Kidney (tissue), 13 donors: ENCODE measurements at regions not wholly inside any gene's neighbourhood (a gene's known extent, or its start where the extent isn't known, plus 50 kb on each side); places are given as distances from the start of the nearest gene placed in this dataset.

Source experiments
- DNase-seq, 5 donors: peaks; one replicate each; pipeline ENCODE4 v3.0.0-alpha.2; 2013 to 2020
- FAIRE-seq: peaks from 2 replicates; lab custom pipeline; 2012; peaks lifted over from hg19 to GRCh38; lab: Jason Lieb, UNC
- H3K27ac ChIP-seq, 2 donors: one replicate each; pipeline ENCODE4 v1.7.0; 2013; ENCODE audit warnings: low read depth in 2 of 2, low read length in 2 of 2, inconsistent platforms in 1 of 2
- H3K27me3 ChIP-seq: one replicate; pipeline ENCODE4 v1.7.1; 2013; ENCODE audit warnings: low read length, inconsistent platforms; ENCODE audit not compliant: control insufficient read depth, insufficient read depth
- H3K36me3 ChIP-seq, 3 donors: one replicate each; pipeline versions ENCODE4 v1.7.0 to v1.7.1; 2013; ENCODE audit warnings: low read length in 3 of 3, control low read depth in 1 of 3, inconsistent platforms in 1 of 3; ENCODE audit not compliant: insufficient read depth in 3 of 3, control insufficient read depth in 2 of 3
- H3K4me1 ChIP-seq, 3 donors: one replicate each; pipeline versions ENCODE4 v1.7.0 to v1.7.1; 2013; ENCODE audit warnings: low read length in 3 of 3, inconsistent platforms in 1 of 3, low read depth in 1 of 3; ENCODE audit not compliant: control insufficient read depth in 2 of 3, insufficient read depth in 2 of 3
- H3K4me3 ChIP-seq, 3 donors: one replicate each; pipeline versions ENCODE4 v1.7.0 to v1.8.1; 2013; ENCODE audit warnings: low read length in 3 of 3, control low read depth in 1 of 3, inconsistent platforms in 1 of 3
- H3K9ac ChIP-seq, 3 donors: one replicate each; pipeline versions ENCODE4 v1.7.0 to v1.7.1; 2013; ENCODE audit warnings: low read length in 3 of 3, control low read depth in 1 of 3, inconsistent platforms in 1 of 3
- H3K9me3 ChIP-seq, 3 donors: one replicate each; pipeline versions ENCODE4 v1.7.0 to v1.7.1; 2013; ENCODE audit warnings: low read length in 3 of 3, control low read depth in 1 of 3, inconsistent platforms in 1 of 3; ENCODE audit not compliant: control insufficient read depth in 2 of 3, insufficient read depth in 1 of 3
- CTCF ChIP-seq: IDR thresholded peaks from 3 replicates; pipeline ENCODE4 v1.5.1; 2012; ENCODE audit warnings: mild to moderate bottlenecking, moderate library complexity, borderline replicate concordance; ENCODE audit not compliant: insufficient read depth; ENCODE audit errors: extremely low read depth
- intact Hi-C: fragments of 100-400 bp; cut with DNase I; formaldehyde crosslinking; loops from one replicate; pipeline ENCODE4 v1.11.1; 2022
- donor health status: control.
- donor health status: control.
- donor health status: control.
- donor health status: control.
- donor health status: control.
- donor health status: DM: yes; HTN: yes; CAD: no.
- donor health status: Normal renal cell carcinoma (clear cell type).

DNA sequence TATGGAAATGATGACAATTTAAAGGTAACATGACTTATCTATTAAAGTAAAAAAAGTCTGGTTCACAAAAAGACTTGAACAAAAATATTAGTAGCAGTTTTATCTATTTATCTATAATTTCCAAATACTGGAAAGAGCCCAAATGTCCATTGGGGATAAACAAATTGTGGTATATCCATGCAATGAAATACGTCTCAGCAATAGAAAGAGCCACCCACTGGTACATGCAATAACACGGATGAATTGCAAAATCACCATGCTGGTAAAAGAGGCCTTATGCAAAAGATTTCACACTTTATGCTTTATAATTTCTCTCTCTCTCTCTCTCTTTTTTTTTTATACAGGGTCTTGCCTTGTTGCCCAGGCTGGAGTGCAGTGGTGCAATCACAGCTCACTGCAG, 91.4 kb upstream of the ASAP2 start:
- intact Hi-C loops = no loop called here
- Histone ChIP-seq H3K27ac (no peak overlapping the region), H3K27me3 (no peaks in the 10 kb centered on the region), H3K36me3 (no peaks in the 10 kb centered on the region), H3K9ac (no peak overlapping the region), H3K4me1 (no peaks in the 10 kb centered on the region), H3K9me3 (no peaks in the 10 kb centered on the region), H3K4me3 (no peak overlapping the region)
- no peak for DNase-seq
- FAIRE-seq = no peak
- no peak for TF ChIP-seq CTCF

GRCh38 chr2:9114458-9114857, 92.2 kb upstream of the ASAP2 start:
- H3K36me3 ChIP-seq = no peaks in the 10 kb centered on the region
- intact Hi-C loops = no loop called here
- FAIRE-seq (no peak), DNase-seq (no peak)
- no peaks in the 10 kb centered on the region for H3K27me3 ChIP-seq
- no peaks in the 10 kb centered on the region for H3K4me1 ChIP-seq
- H3K9ac ChIP-seq = no peak overlapping the region
- H3K27ac ChIP-seq = no peak overlapping the region
- no peak overlapping the region for H3K4me3 ChIP-seq
- no peak for TF ChIP-seq CTCF
- no peaks in the 10 kb centered on the region for H3K9me3 ChIP-seq

GRCh38 chr2:9113916-9114315, 92.7 kb upstream of the ASAP2 start:
- FAIRE-seq = no peak
- Histone ChIP-seq H3K9ac (no peak overlapping the region), H3K4me3 (no peak overlapping the region), H3K27me3 (no peaks in the 10 kb centered on the region), H3K36me3 (no peaks in the 10 kb centered on the region), H3K27ac (no peak overlapping the region), H3K9me3 (no peaks in the 10 kb centered on the region), H3K4me1 (peaks cover 0 to under 1% (median 0%) of the 10 kb centered on the region in 3 donors)
- DNase-seq = no peak
- TF ChIP-seq CTCF = no peak
- intact Hi-C loops = no loop called here

- H3K27ac ChIP-seq = no peak overlapping the region
- DNase-seq (no peak), FAIRE-seq (no peak)
- no peaks in the 10 kb centered on the region for H3K36me3 ChIP-seq
- H3K27me3 ChIP-seq = no peaks in the 10 kb centered on the region
- peaks cover 0 to 7% (median 0%) of the 10 kb centered on the region in 3 donors for H3K4me1 ChIP-seq
- H3K9me3 ChIP-seq = no peaks in the 10 kb centered on the region
- intact Hi-C loops = no loop called here
- H3K4me3 ChIP-seq = no peak overlapping the region
- no peak overlapping the region for H3K9ac ChIP-seq
- no peak for TF ChIP-seq CTCF
These were observed 93.3 kb upstream of the ASAP2 start for GRCh38 chr2:9113262-9113661.
